ENCODE measurements at regions not wholly inside any gene's neighbourhood (a gene's known extent, or its start where the extent isn't known, plus 50 kb on each side); places are given as distances from the start of the nearest gene placed in this dataset.

DNA sequence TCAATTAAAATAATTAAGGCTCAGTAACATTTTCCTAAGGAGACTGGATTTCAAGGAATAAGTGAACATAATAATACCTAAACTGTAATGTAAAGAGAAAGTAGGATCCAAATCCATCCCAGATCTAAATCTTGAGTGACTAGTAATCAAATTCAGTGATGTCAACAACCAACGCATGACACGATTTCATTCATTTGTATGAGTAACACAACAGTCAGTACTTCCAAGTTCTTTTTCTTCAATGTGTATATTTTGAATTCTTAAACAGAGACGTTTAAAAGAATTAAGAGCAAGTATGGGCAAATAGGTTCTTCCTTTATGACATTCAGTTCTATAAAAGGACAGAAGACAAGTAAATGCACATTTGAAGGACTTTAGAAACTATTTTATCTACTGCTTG is 104.3 kb upstream of the CNTN1 start:
- TF ChIP-seq, protein P1, sequence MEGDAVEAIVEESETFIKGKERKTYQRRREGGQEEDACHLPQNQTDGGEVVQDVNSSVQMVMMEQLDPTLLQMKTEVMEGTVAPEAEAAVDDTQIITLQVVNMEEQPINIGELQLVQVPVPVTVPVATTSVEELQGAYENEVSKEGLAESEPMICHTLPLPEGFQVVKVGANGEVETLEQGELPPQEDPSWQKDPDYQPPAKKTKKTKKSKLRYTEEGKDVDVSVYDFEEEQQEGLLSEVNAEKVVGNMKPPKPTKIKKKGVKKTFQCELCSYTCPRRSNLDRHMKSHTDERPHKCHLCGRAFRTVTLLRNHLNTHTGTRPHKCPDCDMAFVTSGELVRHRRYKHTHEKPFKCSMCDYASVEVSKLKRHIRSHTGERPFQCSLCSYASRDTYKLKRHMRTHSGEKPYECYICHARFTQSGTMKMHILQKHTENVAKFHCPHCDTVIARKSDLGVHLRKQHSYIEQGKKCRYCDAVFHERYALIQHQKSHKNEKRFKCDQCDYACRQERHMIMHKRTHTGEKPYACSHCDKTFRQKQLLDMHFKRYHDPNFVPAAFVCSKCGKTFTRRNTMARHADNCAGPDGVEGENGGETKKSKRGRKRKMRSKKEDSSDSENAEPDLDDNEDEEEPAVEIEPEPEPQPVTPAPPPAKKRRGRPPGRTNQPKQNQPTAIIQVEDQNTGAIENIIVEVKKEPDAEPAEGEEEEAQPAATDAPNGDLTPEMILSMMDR (IDR thresholded peaks at IDR 0.05), result no peak
- TF ChIP-seq POLR2A (IDR thresholded peaks at IDR 0.05), result no peak
